HG03039 (cell line): ENCODE measurements at regions not wholly inside any gene's neighbourhood (a gene's known extent, or its start where the extent isn't known, plus 50 kb on each side); places are given as distances from the start of the nearest gene placed in this dataset.
A peak's percentile ranks its signal among the peaks of the same experiment; 100 is the strongest.

Source experiments
- ATAC-seq: cut with Tn5 transposase; IDR thresholded peaks from one replicate; pipeline ENCODE4 v1.9.1; 2021; ENCODE audit warnings: mild to moderate bottlenecking, moderate library complexity; ENCODE audit not compliant: unreplicated experiment

DNA sequence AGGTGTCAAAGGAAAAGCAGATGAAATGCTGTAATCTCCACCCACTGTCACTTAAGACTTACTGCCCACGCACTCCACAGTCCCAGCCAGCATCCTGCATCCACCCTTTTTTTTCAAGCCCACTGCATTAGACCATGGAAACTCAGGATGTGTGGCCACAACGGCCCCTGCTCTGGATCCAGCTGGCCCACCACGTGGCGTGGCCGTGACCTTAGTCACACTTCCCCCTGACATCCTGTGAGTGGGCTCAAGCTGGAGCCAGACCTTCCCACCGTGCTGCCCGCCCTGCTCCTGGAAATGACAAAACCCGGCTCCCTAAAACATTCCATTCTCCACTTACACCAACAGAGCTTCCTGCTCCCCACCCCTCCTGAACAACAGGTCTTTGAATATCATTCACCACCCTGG lies 588.3 kb upstream of the DIPK2B start:
- ATAC-seq, result no peak

DNA sequence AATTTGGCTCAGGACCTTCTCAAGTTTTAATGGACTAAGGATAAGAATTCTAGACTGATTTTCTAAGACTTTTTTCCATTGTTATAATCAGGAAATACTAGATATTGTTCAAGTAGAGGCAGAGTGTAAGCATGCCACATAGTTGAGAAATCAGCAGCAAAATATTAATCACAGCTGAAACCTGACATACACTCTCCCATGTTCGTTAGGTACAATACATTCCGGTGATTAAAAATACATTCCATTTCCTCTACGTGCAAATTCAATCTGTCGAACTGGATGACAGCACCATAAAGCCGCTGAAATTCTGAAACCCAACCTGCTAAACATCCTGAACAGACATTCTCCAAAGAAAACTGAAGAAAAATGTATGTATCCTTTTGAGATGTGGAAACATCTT lies 587.6 kb upstream of the DIPK2B start:
- no peak for ATAC-seq

DNA sequence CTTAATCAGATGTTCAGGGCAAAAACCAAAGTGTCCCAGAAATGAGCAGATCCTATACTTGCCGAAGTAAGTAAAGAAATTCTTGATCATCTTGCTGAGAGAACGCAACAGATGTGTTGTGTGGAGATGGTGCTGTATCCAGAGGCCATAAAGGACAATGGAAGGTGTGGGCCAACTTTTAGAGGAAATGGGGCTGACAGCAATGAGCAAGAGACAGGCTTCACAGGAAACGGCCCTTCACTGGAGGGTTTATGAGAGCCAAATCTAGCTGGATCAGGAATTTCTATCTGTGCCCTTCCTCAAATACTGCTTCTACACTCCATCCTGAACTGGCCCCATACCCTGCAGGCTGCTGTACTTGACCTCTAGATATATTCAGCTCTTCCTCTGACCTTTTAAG lies 583.9 kb upstream of the DIPK2B start:
- ATAC-seq, result no peak

DNA sequence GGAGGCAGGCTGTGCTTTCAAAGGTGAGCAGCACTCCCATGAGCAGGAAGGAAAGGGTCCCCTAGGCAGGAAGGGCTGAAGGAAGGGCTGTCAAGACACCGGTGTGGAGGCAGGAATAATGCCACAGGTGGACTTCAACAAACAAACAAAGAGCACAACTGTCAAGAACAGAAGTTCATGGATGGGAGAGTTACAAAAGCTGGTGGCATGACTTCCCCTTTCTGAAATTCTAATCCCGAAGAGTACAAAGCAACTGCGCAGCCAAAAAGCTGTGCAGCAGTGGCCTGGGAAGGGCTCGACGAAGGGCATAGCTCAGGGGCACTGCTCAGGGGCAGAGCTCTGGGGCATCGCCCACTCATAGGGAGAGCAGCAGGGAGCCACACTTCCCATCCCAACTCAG lies 582.3 kb upstream of the DIPK2B start:
- no peak for ATAC-seq

DNA sequence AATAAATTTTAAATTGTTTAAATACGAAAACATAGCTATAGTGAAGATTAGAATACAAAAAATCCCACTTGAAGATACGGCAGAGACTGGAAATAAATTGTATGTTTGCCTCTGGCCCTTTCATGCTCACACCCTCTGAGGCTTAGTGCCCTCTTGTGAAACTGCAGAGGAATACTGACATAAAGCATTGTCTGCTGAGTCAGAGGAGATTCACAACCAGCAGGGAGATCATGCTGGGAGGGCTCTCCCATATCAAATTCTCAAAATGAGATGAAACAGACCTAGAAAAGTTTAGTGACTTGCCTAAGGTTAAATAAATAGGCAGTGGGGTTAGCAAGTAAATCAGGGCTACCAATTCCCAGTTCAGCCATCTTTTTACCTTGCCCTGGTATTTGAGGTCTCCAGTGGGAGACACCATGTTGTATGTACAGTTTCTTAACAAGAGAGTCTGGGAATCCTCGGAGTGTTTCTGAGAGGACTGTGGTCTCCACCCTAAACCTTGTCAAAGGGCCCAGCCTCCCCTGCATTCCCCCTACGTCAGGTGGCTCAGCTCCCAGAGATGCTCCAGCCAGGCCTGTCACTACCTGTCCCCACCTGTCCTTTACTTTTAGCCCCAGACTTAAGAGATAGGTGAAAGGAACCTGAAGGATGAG lies 581.4 kb upstream of the DIPK2B start:
- ATAC-seq, result no peak

DNA sequence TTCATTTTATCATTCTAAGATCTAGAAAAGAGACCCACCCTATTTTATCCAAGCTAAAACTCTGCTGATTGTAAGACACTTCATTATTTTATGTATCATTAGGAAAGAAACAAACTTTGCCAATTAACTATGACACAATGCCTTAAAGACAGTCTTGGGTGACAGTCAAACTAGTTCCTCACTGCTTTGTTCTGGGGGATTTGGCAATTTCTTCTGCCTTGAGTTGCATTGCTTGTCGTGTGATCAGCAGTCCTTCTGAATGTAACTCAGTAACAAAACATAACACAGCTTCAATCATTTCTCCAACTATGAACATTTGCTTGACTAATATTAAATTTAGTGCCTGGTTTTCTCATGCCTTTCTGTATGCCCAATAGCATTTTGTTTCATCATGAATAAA lies 577.9 kb upstream of the DIPK2B start:
- no peak for ATAC-seq

DNA sequence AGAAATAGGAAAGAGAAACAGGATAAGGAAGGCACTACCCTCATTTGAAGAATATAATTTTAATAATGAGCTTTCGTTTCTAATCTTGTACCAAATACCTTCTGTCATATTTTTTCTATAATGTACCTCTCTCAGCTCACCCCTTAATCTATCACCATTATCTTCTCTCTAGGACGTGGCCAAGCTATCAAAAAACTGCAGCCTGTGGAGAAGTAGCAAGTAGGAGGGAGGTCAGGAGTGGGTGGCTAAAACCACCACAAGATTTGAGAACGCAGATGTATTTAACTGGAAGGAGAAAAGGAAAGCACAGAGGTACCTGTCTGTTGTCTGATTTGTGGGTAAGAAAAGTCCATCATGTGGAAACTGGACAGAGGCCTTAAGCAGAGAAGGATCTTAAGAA lies 576.7 kb upstream of the DIPK2B start:
- ATAC-seq, result no peak

DNA sequence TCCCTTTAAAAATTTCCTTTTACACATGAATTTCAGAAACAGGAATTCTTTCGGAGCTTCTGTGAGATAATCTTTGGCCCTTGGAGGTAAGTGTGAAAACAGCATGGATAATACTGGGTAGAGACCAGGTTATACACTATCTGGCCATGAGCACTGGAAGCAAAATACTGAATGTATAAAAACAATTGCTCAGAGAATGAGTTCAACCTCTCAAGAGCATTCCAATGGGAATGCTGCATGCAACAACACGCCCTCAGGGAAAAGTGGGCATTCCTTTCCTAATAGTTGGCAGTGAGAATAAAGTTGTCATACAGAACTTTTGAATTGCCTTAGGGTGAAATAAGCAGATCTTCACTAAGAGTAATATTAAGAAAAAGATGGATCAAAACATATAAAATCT lies 574.8 kb upstream of the DIPK2B start:
- ATAC-seq, result no peak

DNA sequence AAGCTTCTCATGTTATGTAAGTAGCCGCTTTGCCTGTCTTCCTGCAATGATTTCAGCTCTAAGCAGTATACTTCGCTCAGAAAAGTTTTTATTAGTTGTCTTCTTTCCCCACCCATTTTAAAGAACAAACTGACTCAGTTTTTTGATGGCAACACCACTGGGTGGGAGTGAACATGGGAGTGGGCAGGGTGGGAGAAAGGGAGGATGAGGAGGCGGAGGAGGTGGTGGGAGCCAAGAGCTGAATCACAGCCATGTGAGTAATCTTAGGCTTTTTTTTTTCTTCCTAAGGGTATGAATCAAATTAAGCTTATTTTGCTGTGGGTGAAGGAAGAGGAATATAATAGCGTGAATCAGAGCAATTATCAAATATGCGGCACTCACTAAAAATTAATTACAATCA lies 574.3 kb upstream of the DIPK2B start:
- no peak for ATAC-seq

DNA sequence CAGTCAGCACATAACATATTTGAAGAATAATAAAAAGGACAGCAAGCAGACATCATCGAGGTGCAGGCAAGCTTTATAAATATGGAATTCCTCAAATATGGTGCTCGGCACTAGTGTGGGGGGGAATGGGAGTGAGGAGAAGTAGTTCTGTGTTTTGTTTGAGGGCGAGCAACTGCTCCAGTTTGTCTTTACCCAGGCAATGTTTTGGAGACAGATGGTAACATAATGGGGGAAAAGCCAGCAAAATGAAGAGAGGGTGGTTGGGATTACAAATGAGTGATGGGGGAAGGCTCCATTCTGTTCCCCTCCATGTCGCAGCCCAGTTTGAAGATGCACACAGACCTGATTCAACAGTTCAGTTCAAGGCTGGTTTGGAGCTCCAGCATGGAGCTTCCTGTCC lies 572.9 kb upstream of the DIPK2B start:
- no peak for ATAC-seq

DNA sequence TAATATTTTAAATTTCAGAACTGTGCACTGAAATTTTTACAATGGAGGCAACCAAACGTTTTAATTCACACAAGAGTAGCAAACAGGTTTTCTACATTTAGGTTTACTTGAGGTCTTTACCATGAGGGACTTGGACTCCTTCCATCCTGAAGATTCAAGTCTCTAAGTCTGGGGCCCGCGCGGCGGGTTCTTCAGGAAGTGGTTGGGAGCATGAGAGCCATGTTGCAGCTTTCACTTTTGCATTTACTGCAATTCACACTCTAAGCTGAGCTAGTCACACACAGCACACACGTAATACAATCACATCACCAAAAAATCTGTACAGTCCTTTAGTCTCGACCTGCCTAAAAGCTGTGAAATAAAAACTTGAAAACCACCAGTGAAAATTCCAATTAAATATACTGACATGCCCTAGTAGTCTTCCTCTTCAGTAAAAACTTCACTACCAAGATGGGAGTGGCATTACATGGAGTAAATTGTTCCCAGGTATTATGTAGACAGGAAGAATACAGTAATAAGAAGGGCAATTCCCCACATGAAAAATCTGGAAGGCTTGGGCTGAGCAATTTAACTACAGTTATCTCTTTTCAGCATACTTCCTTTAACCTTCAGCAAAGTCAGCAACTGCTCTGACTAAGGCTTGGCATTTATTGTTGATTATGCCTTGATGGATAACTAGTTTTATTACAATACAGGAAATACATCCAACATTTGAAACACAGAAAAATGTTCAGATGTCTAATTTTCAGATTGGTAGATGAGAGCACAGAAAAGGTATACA lies 571.1 kb upstream of the DIPK2B start:
- no peak for ATAC-seq

DNA sequence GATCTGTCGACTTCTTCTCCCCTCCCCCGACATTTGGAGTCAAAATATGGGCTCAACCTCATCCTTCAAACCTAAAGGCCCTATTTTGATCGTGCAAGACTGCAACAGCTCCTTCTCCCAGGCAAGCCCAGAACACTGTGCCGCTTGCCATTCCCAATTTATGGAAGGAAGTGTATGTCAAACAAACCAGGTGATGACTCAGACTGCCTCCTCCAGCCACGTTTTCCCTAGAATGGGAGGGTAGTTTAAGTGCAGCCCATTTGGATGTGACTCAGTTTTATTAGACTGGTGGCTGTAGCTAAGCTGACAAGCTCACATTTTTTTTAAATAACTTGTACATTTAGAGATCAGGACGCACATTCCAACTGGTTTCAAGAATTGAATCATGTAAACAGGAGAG lies 570.4 kb upstream of the DIPK2B start:
- ATAC-seq, result no peak

DNA sequence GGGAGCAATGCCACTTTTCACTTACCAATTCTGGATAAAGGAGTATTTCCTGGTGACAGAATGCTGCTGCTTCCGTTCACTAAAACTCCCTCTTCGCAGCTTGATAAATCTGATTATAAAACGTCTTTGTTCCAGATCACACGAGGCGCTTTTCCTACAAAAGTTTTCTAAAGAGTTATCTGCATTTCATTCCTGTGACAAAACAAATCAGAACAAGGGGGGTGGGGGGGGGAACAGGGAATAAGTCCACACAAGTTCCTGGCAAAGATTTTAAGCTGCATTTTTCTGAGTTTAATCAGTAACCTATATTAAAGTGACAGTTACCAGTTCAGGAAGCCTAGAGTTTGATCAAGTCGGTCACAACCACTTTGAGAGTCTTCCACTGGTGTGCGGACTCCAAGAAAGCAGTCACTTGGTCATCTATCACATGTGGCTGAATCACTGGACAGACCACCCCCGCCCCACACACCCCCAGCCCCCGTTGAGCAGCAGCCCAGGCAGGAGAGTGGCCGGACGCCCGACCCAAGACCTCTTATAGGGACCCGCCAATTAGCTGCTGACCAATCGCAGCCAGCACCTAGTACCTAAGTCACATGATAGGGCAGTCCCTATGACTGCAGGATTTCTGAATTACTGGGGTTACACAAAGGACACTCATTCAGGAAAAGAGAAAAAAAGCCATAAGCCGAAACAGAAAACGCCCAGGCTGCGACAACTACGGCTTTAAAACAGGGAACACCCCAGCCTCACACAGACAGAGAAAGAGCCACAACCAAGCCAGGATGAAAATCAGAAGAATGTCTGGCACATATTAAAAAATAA lies 569.3 kb upstream of the DIPK2B start:
- ATAC-seq, result peak; percentile 73

DNA sequence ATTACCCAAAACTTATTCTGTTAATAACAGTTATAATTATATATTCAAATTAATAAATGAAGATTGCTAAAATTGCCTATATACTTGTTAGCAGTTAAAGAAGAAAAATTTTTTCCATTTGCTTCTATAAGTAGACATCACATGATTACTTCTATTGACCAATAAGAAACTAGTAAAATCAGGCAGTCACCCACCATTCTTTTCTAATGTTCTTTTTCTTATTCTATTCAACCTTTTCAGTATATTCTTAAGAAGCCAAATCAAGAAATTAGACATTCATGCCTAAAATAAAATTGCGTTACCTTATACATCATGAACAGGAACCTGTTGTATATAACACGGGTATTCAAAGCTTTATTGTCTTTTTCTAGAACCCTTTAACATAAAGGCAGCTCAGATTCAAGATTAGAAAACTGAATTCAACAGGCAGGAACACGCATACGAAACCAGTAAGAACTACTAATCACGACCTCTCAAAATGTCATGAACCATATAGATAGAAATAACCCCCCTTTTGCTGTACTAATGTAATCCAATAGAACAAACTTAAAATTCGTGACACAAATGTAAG lies 568.1 kb upstream of the DIPK2B start:
- no peak for ATAC-seq

DNA sequence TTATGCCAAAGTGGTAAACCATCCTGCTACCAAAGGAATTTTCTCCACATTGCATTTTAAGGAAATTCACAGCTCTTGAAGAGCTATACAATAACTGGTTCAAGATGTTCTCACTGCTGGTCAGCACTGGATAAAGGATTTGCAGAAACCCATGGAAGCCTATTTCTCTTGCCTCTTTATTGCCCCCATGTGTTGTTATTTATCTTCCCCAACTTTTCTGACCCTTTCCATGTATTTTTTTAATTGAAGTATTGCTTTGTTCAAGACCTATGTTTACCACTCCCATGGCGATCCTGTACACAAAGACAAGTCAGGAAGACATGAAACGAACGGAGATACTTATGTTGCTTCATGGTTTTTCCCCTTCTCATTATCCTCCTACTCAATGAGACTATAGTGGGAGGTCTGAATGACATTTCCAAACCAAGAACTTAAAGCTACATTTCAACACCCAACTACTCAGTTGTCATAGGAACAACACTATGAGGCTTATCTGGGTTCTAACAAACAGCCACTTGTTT lies 566.4 kb upstream of the DIPK2B start:
- no peak for ATAC-seq

DNA sequence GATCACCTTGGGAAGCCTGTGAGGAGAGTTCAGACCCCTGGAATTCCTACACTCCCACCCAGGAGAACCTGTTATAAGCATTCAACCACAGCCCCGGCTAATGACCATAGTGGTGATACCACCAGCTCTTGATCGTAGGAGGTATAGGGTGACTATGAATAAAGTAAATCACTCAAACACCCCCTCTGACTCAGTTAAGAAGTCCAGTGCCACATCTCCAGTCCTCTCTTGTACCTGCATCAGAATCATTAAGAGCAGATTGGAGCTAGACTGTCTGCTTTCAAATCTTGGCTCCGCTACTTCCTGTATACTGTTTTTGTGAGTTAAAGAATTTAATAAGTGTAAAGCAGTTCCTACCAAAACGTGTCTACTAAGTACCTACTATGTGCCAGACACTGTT lies 565.1 kb upstream of the DIPK2B start:
- ATAC-seq, result no peak

DNA sequence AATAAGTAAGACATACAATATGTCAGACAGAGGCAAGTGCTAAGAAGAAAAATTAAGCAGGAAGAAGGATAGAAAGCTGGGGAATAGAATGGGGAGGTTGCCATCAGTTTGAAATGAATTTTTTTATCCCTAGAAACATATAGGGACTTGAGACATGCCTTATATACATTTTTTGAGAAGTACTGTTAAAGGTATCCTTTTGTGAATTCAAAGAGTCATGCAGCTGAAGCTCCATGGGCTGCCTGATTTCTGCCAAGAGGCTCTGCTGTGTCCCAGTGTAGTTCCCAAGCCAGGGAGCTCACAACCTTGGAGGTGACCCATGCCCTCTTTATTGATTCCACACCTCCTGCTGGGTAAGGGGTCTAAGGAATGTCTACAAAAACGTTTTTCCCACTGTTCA lies 564.6 kb upstream of the DIPK2B start:
- ATAC-seq, result no peak

DNA sequence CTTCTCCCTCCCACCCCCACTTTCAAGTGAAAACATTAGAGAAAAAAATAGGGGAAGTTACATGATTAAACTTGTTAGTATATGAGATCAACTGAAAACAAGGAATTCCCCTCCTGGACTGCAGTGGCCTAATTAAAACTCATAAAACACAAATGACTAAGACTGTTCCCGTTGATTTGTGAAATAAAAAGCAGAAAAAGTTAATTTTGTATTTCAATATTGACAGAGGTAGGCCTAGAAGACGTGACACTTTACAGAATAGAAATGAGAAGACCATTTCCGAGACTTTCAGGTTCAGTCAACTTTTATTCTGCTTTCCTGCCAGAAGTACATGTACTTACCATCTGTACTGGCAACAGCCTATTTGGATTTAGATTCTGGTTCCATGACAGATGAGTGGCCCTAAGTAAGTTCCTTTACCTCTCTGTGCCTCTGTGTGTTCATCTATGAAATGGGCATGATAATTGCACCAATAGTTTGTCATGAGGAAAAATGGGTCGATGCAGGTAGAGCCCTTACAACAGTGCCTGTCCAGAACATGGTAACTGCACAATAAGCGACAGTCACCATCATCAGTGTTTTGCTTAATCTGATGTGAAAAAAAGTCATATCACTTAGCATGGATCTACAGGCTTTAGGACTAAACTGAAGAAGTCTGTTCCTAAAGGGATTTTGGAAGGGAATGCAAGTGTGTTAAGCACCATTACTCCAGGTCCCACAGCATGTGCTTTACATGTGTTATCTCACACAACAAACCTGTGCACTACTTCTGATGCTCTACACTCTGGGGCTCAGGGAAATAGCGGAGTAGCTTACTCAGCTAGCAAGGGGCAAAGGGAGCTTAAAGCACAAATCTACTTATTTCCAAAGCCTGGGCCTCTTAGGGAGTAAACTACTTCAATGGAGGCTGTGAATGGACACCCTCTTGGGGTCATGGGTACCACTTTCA lies 562.3 kb upstream of the DIPK2B start:
- no peak for ATAC-seq

DNA sequence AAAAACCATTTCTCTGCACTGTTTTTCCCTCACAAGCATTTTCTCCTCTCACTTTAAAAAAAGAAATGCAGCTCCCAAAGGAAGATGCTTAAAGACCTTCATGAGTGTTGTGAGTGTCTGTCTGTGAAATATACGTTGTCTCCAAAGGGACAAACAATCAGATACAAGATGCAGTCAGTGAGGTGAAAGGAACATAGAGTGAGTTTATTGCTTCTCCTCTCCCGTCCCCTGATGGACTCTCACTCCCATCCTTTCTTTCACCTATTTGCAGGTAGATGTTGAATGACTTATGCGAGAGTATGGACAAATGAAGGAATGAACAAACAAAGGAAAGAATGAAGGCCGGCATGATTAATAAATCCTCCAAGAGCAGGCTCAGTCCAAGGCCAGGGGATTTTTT lies 561.2 kb upstream of the DIPK2B start:
- ATAC-seq, result no peak

DNA sequence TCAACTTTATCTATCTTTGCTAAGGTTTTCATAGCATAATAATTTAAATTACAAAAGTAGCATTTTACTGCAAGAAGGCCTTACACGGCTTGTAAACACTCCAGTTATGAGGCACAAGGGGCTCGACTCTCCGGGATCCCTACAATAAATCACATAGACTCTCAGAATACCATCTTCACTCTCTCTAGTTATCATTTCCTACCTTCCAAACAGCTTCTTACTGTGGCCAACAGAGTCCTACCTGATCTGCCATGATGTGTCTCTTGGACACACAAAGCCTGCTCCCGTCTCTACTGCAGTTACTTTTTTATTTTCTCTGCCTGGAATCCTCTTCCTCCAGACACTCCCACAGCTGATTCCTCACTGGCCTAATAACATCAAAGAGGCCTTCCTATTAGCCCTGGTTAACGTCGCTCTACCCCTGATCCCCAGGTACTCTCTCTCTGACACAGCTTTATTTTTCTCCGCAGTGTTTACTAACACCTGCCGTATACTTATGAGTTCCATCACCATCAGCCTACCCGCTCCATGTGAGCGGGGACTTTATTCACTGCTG lies 559.6 kb upstream of the DIPK2B start:
- ATAC-seq, result no peak
